Astrocyte of the cerebellum (primary cell): ENCODE measurements at regions not wholly inside any gene's neighbourhood (a gene's known extent, or its start where the extent isn't known, plus 50 kb on each side); places are given as distances from the start of the nearest gene placed in this dataset.

ENCODE experiments used
- DNase-seq: peaks from one replicate; pipeline ENCODE4 v3.0.0-alpha.2; 2011; ENCODE audit warnings: low read depth
- H3K4me3 ChIP-seq: 2 replicates; pipeline ENCODE4 v1.5.1; 2011; ENCODE audit warnings: mild to moderate bottlenecking, low read depth, low read length, moderate library complexity
- in situ Hi-C: cut with HindIII; loops from 2 replicates; pipeline ENCODE4 v1.10.0; 2017; ENCODE audit warnings: low sequenced_read_pairs
- TF ChIP-seq, protein P1 (sequence below): IDR thresholded peaks from 2 replicates; pipeline ENCODE4 v1.5.1; 2012; ENCODE audit warnings: low read length, low read depth, moderate library complexity, mild to moderate bottlenecking; ENCODE audit errors: missing control alignments

DNA sequence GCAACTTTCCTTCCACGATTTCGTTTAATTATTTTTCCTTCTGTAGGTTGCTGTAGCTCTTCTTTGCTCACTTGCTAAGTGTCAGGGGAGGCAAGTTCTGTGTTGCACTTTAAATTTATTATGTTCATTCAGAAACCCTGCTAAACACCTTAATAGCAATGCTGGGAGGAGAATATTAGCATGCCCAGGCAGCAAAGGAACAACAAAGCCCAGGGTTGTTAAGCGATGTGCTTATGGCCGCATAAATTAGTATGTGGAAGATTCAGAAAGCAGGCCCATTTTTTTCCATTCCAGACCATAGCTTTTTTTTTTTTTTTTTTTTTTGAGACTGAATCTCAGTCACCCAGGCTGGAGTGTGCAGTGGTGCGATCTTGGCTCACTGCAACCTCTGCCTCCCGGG, 151.3 kb downstream of the BACH1 start:
- no peak for DNase-seq
- in situ Hi-C loops: no loop called here
- H3K4me3 ChIP-seq: no peak overlapping the region
- TF ChIP-seq, protein P1, sequence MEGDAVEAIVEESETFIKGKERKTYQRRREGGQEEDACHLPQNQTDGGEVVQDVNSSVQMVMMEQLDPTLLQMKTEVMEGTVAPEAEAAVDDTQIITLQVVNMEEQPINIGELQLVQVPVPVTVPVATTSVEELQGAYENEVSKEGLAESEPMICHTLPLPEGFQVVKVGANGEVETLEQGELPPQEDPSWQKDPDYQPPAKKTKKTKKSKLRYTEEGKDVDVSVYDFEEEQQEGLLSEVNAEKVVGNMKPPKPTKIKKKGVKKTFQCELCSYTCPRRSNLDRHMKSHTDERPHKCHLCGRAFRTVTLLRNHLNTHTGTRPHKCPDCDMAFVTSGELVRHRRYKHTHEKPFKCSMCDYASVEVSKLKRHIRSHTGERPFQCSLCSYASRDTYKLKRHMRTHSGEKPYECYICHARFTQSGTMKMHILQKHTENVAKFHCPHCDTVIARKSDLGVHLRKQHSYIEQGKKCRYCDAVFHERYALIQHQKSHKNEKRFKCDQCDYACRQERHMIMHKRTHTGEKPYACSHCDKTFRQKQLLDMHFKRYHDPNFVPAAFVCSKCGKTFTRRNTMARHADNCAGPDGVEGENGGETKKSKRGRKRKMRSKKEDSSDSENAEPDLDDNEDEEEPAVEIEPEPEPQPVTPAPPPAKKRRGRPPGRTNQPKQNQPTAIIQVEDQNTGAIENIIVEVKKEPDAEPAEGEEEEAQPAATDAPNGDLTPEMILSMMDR: no peak

- no peak overlapping the region for H3K4me3 ChIP-seq
- TF ChIP-seq, protein P1: no peak
- in situ Hi-C loops: no loop called here
- no peak for DNase-seq
Observed at GRCh38 chr21:29453511-29453910, 154.8 kb downstream of the BACH1 start.

DNA sequence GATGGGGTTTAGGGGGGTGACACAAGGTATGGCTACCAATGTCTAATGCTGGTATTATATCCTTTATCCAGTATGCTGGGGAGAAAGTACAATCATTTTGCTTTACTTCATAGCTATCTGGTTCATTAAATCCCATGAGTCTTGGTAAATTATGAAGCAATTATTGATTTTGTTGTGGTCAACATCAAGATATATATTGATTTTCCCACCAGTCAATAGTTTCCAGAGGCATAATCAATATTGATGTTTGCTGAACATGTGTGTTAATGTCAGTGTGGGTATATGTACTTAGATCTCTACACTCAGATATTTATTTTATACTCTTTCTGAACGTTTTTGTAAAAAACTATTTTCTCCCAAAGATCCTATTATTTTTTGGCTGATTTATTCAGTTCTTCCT, 155.5 kb downstream of the BACH1 start:
- in situ Hi-C loops: no loop called here
- DNase-seq: no peak
- TF ChIP-seq, protein P1: no peak

DNA sequence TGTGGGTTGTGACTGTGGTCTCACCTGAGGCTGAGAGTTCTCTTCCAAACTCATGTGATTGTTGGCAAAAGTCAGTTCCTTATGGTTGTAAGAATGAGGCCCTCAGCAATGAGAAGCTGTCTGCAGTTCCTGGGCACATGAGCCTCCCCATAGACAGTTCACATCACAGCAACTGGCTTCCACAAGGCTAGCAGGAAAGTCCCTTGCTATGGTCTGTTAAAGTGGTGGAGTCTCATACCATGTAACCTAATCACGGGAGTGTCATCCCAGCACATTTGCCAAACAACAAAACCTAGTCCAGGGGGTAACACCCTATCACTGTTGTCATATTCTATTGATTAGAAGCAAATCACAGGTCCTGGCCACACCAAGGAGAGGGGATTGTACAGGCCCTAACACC, 163.8 kb downstream of the BACH1 start:
- in situ Hi-C loops: no loop called here
- no peak for DNase-seq
- TF ChIP-seq, protein P1: no peak
- no peak overlapping the region for H3K4me3 ChIP-seq

More for the DNA sequence above, 155.5 kb downstream of the BACH1 start:
- no peak overlapping the region for H3K4me3 ChIP-seq

DNA sequence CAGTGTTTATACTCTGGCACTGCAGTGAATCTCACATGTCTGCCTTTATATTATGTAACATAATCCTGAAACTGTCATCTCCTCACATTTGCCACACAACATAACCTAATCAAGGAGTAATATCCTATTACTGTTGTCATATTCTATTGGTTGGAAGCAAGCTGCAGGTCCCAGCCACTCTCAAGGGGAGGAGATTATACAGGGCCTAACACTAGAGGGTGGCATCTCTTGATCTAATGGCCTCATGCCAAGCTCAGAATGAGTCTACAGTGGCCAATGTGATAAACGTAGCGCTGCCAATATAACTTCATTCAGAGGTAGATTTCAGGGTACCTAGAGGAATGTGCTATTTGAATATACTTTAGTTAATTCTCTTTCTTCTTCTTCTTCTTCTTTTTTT, 166.8 kb downstream of the BACH1 start:
- in situ Hi-C loops: no loop called here
- no peak for DNase-seq
- TF ChIP-seq, protein P1: no peak
- H3K4me3 ChIP-seq: no peak overlapping the region

DNA sequence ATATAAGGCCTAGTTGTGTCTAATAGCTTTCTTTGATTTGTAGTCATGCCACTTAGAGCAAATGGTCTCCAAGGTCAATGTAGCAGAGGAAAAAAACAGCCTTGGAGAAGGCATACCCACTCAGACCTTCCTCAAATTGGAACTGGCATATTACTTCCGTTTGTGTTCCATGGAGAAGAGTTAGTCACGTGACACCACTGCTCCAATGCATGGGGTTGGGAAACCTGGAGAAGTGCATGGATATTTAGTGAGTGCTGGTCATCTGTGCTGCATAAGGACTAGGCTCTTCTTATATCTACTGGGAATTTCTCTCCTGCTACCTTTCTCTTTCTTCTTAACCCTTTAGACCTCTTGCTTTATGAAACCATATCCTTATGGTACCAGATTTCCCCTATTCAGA, 167.8 kb downstream of the BACH1 start:
- TF ChIP-seq, protein P1: no peak
- no peak for DNase-seq
- H3K4me3 ChIP-seq: no peak overlapping the region
- in situ Hi-C loops: no loop called here

DNA sequence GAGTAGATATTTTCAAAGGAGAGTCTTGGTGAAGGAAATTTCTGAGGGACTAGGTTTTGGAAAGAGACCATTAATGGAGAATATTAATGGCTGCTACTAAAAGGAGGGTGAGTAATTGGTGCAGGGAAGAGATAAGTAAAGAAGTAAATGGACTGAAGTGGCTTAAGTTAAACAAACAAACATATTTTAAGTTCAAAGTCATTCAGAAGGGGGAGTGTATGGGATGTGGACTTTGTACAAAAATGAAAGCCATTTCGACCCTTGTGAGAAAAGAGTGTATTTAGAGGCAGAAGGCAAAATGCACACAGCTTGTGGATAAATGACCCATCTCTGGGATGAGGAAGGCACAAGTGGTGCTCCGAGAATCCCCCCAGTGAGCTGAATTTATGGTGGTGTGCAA, 171.7 kb downstream of the BACH1 start:
- no peak for DNase-seq
- no peak overlapping the region for H3K4me3 ChIP-seq
- in situ Hi-C loops: no loop called here
- TF ChIP-seq, protein P1: no peak
